ENCODE measurements at regions not wholly inside any gene's neighbourhood (a gene's known extent, or its start where the extent isn't known, plus 50 kb on each side); places are given as distances from the start of the nearest gene placed in this dataset.
"Not testable (repeated sequence)": the region's sequence is repeated elsewhere in the genome, so short reads cannot be mapped to it uniquely, and the experiment has no call there.

- DNase-seq: no peak
Observed at GRCh38 chr13:71382285-71382684, 484.7 kb downstream of the DACH1 start.

- peak; percentile 53 for DNase-seq
Observed at GRCh38 chr13:71380191-71380590, 486.8 kb downstream of the DACH1 start.

GRCh38 chr13:71378961-71379905 lies 487.8 kb downstream of the DACH1 start:
- peak; percentile 82 for DNase-seq

- peak; percentile 6 for DNase-seq
Observed at GRCh38 chr13:71374471-71375049, 492.4 kb downstream of the DACH1 start.

- DNase-seq: no peak
Observed at GRCh38 chr13:71368336-71368735, 498.7 kb downstream of the DACH1 start.

GRCh38 chr13:71360041-71360440 lies 507.0 kb downstream of the DACH1 start:
- no peak for DNase-seq

- no peak for DNase-seq
Observed at GRCh38 chr13:71359641-71360040, 507.4 kb downstream of the DACH1 start.

- DNase-seq: no peak
Observed at GRCh38 chr13:71358218-71358617, 508.8 kb downstream of the DACH1 start.

- no peak for DNase-seq
Observed at GRCh38 chr13:71355010-71355409, 512.0 kb downstream of the DACH1 start.

GRCh38 chr13:71350886-71351285 lies 516.1 kb downstream of the DACH1 start:
- no peak for DNase-seq

GRCh38 chr13:71345856-71346255 lies 521.1 kb downstream of the DACH1 start:
- not testable (repeated sequence) for DNase-seq

- no peak for DNase-seq
Observed at GRCh38 chr13:71339736-71340135, 527.3 kb downstream of the DACH1 start.

GRCh38 chr13:71339005-71339404 lies 528.0 kb downstream of the DACH1 start:
- no peak for DNase-seq

- DNase-seq: no peak
Observed at GRCh38 chr13:71338070-71338469, 528.9 kb downstream of the DACH1 start.

- DNase-seq: no peak
Observed at GRCh38 chr13:71327266-71327665, 539.7 kb downstream of the DACH1 start.

GRCh38 chr13:71325556-71325955 lies 541.4 kb downstream of the DACH1 start:
- no peak for DNase-seq

GRCh38 chr13:71323266-71323665 lies 543.7 kb downstream of the DACH1 start:
- no peak for DNase-seq

- peak; percentile 51 for DNase-seq
Observed at GRCh38 chr13:71320452-71320851, 546.6 kb downstream of the DACH1 start.

- DNase-seq: no peak
Observed at GRCh38 chr13:71316792-71317363, 550.1 kb downstream of the DACH1 start.

GRCh38 chr13:71312923-71313322 lies 554.1 kb downstream of the DACH1 start:
- DNase-seq: no peak

GRCh38 chr13:71309905-71310304 lies 557.1 kb downstream of the DACH1 start:
- DNase-seq: no peak

- no peak for DNase-seq
Observed at GRCh38 chr13:71306821-71307220, 560.2 kb downstream of the DACH1 start.

- no peak for DNase-seq
Observed at GRCh38 chr13:71304861-71305260, 562.1 kb downstream of the DACH1 start.

GRCh38 chr13:71303144-71303543 lies 563.9 kb downstream of the DACH1 start:
- no peak for DNase-seq
